ENCODE measurements at regions not wholly inside any gene's neighbourhood (a gene's known extent, or its start where the extent isn't known, plus 50 kb on each side); places are given as distances from the start of the nearest gene placed in this dataset.

DNA sequence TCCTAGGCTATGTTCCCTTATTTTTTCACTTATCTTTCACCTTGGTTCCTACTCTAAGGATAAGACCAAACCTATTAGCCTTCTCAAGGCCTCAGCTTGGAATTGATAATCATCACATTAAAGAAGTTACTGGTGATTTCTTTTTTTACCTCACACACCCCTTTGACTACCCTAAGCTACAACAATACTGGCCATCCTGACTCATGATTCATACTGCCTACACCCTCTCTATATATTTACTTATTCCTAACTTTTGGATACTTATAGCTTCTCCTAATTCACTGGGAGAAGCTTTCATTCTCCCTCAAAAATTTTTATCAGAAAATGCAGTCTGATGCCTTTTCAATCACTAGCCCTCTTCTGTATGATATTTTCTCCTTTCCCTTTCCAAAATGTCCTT lies 256.1 kb downstream of the TBX18 start:
- TF ChIP-seq CTCF (IDR thresholded peaks at IDR 0.05) (no peak), POLR2AphosphoS5 (IDR thresholded peaks at IDR 0.05) (no peak), POLR2A (IDR thresholded peaks at IDR 0.05) (no peak)

Data from gastroesophageal sphincter (tissue), 3 donors.